T-helper 2 cell (primary cell): ENCODE measurements at regions not wholly inside any gene's neighbourhood (a gene's known extent, or its start where the extent isn't known, plus 50 kb on each side); places are given as distances from the start of the nearest gene placed in this dataset.
A peak's percentile ranks its signal among the peaks of the same experiment; 100 is the strongest.
"Not testable (repeated sequence)": the region's sequence is repeated elsewhere in the genome, so short reads cannot be mapped to it uniquely, and the experiment has no call there.

Experiments used
- DNase-seq, 5 experiments: peaks; one replicate each; pipeline versions ENCODE4 v3.0.0 to v3.0.0-alpha.2; 2012 to 2022

GRCh38 chr15:22358932-22359331, 99.8 kb upstream of the GOLGA6L22 start:
- not testable (repeated sequence) for DNase-seq

- peak in 1 of 5 experiments; percentile 13 for DNase-seq
These were observed 99.1 kb upstream of the GOLGA6L22 start for GRCh38 chr15:22359587-22359986.

GRCh38 chr15:22360696-22361095, 98.0 kb upstream of the GOLGA6L22 start:
- peak in 1 of 5 experiments; percentile 33 for DNase-seq

- DNase-seq = not testable (repeated sequence)
These were observed 96.2 kb upstream of the GOLGA6L22 start for GRCh38 chr15:22362502-22362901.

GRCh38 chr15:22371246-22371834, 87.4 kb upstream of the GOLGA6L22 start:
- not testable (repeated sequence) for DNase-seq

- not testable (repeated sequence) for DNase-seq
These were observed 84.2 kb upstream of the GOLGA6L22 start for GRCh38 chr15:22374531-22374930.

GRCh38 chr15:22375829-22376228, 82.9 kb upstream of the GOLGA6L22 start:
- DNase-seq = not testable (repeated sequence)

- DNase-seq = not testable (repeated sequence)
These were observed 80.8 kb upstream of the GOLGA6L22 start for GRCh38 chr15:22377859-22378258.

GRCh38 chr15:22387691-22388090, 71.0 kb upstream of the GOLGA6L22 start:
- DNase-seq = not testable (repeated sequence)

- DNase-seq = not testable (repeated sequence)
These were observed 70.3 kb upstream of the GOLGA6L22 start for GRCh38 chr15:22388365-22388764.

GRCh38 chr15:22401207-22401606, 57.5 kb upstream of the GOLGA6L22 start:
- not testable (repeated sequence) for DNase-seq

- not testable (repeated sequence) for DNase-seq
These were observed 57.0 kb upstream of the GOLGA6L22 start for GRCh38 chr15:22401703-22402102.

GRCh38 chr15:22405765-22406164, 52.9 kb upstream of the GOLGA6L22 start:
- not testable (repeated sequence) for DNase-seq
